Endodermal cell (in vitro differentiated cells): ENCODE measurements at regions not wholly inside any gene's neighbourhood (a gene's known extent, or its start where the extent isn't known, plus 50 kb on each side); places are given as distances from the start of the nearest gene placed in this dataset.

Source experiments
- DNase-seq: peaks from one replicate; pipeline ENCODE4 v3.0.0-alpha.2; 2017
- H3K27ac ChIP-seq: 2 replicates; pipeline ENCODE4 v1.5.1; 2013; ENCODE audit warnings: mild to moderate bottlenecking, low read depth, low read length, moderate library complexity
- H3K27me3 ChIP-seq: 2 replicates; pipeline ENCODE4 v1.6.1; 2013; ENCODE audit warnings: mild to moderate bottlenecking, low read length, moderate library complexity; ENCODE audit not compliant: insufficient read depth, control insufficient read depth, poor library complexity, severe bottlenecking
- H3K36me3 ChIP-seq: 2 replicates; pipeline ENCODE4 v1.7.0; 2013; ENCODE audit warnings: mild to moderate bottlenecking, low read length, moderate library complexity; ENCODE audit not compliant: control insufficient read depth, insufficient read depth
- H3K4me1 ChIP-seq: one replicate; pipeline ENCODE4 v1.7.0; 2013; ENCODE audit warnings: low read length; ENCODE audit not compliant: control insufficient read depth, insufficient read depth
- H3K4me3 ChIP-seq: 2 replicates; pipeline ENCODE4 v1.5.1; 2013; ENCODE audit warnings: mild to moderate bottlenecking, low read length, moderate library complexity
- H3K9ac ChIP-seq: 2 replicates; pipeline ENCODE4 v1.6.1; 2013; ENCODE audit warnings: mild to moderate bottlenecking, low read length, moderate library complexity; ENCODE audit not compliant: poor library complexity, severe bottlenecking; ENCODE audit errors: extremely low read depth
- H3K9me3 ChIP-seq: 2 replicates; pipeline ENCODE4 v1.6.1; 2013; ENCODE audit warnings: mild to moderate bottlenecking, low read length, moderate library complexity; ENCODE audit not compliant: control insufficient read depth
- H3K27ac Mint-ChIP-seq: 2 replicates; pipeline ENCODE4 v1.8.0; 2020; ENCODE audit warnings: mixed read lengths
- H3K27me3 Mint-ChIP-seq: 2 replicates; pipeline ENCODE4 v1.8.0; 2021; ENCODE audit warnings: mild to moderate bottlenecking, mixed read lengths; ENCODE audit not compliant: insufficient read depth
- H3K36me3 Mint-ChIP-seq: 2 replicates; pipeline ENCODE4 v1.8.0; 2020; ENCODE audit warnings: low read depth, mixed read lengths
- H3K4me1 Mint-ChIP-seq: 2 replicates; pipeline ENCODE4 v1.8.0; 2020; ENCODE audit warnings: mixed read lengths
- H3K4me3 Mint-ChIP-seq: 2 replicates; pipeline ENCODE4 v1.8.0; 2020; ENCODE audit warnings: mild to moderate bottlenecking, moderate library complexity, mixed read lengths
- H3K9me3 Mint-ChIP-seq: 2 replicates; pipeline ENCODE4 v1.8.0; 2020; ENCODE audit warnings: mild to moderate bottlenecking, mixed read lengths
- WGBS, 2 experiments: methylation state at CpG; one replicate each; pipeline versions ENCODE4 v1.1.5 to v1.1.7; 2013; ENCODE audit warnings: missing lambda C conversion rate in 2 of 2, mixed read lengths in 1 of 2; ENCODE audit not compliant: insufficient coverage in 1 of 2, insufficient read length in 1 of 2; 5-methylcytosine and 5-hydroxymethylcytosine counted together
- TF ChIP-seq, protein P1 (sequence below): fragments of 200-600 bp; sonication (generic); conservative IDR thresholded peaks from 2 replicates; pipeline ENCODE4 v1.5.0; 2021; ENCODE audit warnings: antibody characterized with exemption, mild to moderate bottlenecking

DNA sequence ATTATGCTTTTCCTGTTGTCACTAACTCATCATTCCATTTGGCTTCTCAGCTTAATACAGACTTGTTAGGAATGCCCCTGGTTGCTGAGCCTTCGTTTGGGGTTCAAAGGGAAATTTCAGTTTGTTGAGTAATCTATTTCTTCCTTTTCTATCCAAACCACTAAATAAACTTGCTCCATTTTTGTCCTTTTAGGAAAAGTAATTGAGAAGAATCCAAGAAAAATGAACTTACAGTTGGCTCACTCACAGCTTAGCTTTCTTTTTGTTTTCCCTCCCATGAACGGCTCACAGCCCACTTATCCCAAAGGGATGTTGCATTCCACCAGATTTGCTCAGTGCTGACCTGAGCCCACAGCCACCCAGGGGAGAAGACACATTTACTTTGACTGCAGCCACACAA, 73.9 kb downstream of the SOX11 start:
- H3K27ac ChIP-seq = no peak overlapping the region
- peaks cover 2% of the 10 kb centered on the region for H3K9me3 Mint-ChIP-seq

GRCh38 chr2:5766561-5766960, 74.4 kb downstream of the SOX11 start:
- Histone ChIP-seq H3K9ac (no peak overlapping the region), H3K9me3 (no peaks in the 10 kb centered on the region), H3K27ac (no peak overlapping the region), H3K4me3 (no peak overlapping the region), H3K27me3 (no peaks in the 10 kb centered on the region), H3K36me3 (no peaks in the 10 kb centered on the region), H3K4me1 (no peaks in the 10 kb centered on the region)
- H3K4me1 Mint-ChIP-seq = no peaks in the 10 kb centered on the region
- H3K4me3 Mint-ChIP-seq = no peak overlapping the region
- DNase-seq = no peak
- H3K36me3 Mint-ChIP-seq = no peaks in the 10 kb centered on the region
- peaks cover 2% of the 10 kb centered on the region for H3K9me3 Mint-ChIP-seq
- no peak overlapping the region for H3K27ac Mint-ChIP-seq
- peaks cover 2% of the 10 kb centered on the region for H3K27me3 Mint-ChIP-seq
- 86 to 95% methylated on average over 1 to 2 of the region's 2 CpGs for WGBS, 2 experiments
- TF ChIP-seq, protein P1, sequence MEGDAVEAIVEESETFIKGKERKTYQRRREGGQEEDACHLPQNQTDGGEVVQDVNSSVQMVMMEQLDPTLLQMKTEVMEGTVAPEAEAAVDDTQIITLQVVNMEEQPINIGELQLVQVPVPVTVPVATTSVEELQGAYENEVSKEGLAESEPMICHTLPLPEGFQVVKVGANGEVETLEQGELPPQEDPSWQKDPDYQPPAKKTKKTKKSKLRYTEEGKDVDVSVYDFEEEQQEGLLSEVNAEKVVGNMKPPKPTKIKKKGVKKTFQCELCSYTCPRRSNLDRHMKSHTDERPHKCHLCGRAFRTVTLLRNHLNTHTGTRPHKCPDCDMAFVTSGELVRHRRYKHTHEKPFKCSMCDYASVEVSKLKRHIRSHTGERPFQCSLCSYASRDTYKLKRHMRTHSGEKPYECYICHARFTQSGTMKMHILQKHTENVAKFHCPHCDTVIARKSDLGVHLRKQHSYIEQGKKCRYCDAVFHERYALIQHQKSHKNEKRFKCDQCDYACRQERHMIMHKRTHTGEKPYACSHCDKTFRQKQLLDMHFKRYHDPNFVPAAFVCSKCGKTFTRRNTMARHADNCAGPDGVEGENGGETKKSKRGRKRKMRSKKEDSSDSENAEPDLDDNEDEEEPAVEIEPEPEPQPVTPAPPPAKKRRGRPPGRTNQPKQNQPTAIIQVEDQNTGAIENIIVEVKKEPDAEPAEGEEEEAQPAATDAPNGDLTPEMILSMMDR = no peak

More for the DNA sequence above, 73.9 kb downstream of the SOX11 start:
- Mint-ChIP-seq H3K4me1 (no peaks in the 10 kb centered on the region), H3K4me3 (no peak overlapping the region), H3K27me3 (peaks cover 2% of the 10 kb centered on the region), H3K27ac (no peak overlapping the region), H3K36me3 (no peaks in the 10 kb centered on the region)
- Histone ChIP-seq H3K36me3 (no peaks in the 10 kb centered on the region), H3K9ac (no peak overlapping the region), H3K4me3 (no peak overlapping the region), H3K9me3 (no peaks in the 10 kb centered on the region), H3K27me3 (no peaks in the 10 kb centered on the region), H3K4me1 (no peaks in the 10 kb centered on the region)
- TF ChIP-seq, protein P1 = no peak
- no peak for DNase-seq
- 82 to 92% methylated on average over 1 to 2 of the region's 2 CpGs for WGBS, 2 experiments

DNA sequence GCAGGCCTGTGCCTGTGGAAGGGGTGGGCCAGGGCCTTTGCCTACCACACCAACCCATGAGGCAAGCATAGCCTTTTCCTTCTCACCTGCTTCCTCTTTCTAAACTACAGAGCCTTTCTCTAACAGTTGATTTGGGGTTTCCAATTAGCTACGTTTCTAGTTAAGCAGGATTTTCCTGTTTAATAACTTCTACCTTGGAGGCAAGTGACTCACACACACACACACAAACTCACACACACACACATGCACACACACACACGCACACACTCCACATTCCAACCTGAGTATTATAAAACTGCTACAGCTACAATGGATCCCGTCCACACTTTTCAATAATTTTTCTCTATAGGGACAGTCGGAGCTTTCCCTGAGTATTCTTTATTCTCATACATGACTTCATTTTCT, 84.9 kb downstream of the SOX11 start:
- Histone ChIP-seq H3K4me3 (no peak overlapping the region), H3K36me3 (no peaks in the 10 kb centered on the region), H3K9ac (no peak overlapping the region), H3K9me3 (no peaks in the 10 kb centered on the region), H3K27ac (no peak overlapping the region), H3K27me3 (no peaks in the 10 kb centered on the region), H3K4me1 (no peaks in the 10 kb centered on the region)
- Mint-ChIP-seq H3K36me3 (no peaks in the 10 kb centered on the region), H3K27ac (no peak overlapping the region), H3K9me3 (no peaks in the 10 kb centered on the region), H3K4me3 (no peak overlapping the region), H3K27me3 (no peaks in the 10 kb centered on the region), H3K4me1 (no peaks in the 10 kb centered on the region)
- TF ChIP-seq, protein P1 = no peak
- no peak for DNase-seq
- 84 to 100% methylated on average over 3 to 4 of the region's 4 CpGs for whole genome bisulfite sequencing, 2 experiments
